PFSK-1 (cell line): ENCODE measurements at regions not wholly inside any gene's neighbourhood (a gene's known extent, or its start where the extent isn't known, plus 50 kb on each side); places are given as distances from the start of the nearest gene placed in this dataset.

Experiments
- SIN3A ChIP-seq: IDR thresholded peaks from 2 replicates; pipeline ENCODE4 v1.6.1; 2012; ENCODE audit warnings: mild to moderate bottlenecking, low read length, moderate library complexity, borderline replicate concordance; ENCODE audit not compliant: insufficient read depth
- TAF1 ChIP-seq: IDR thresholded peaks from 2 replicates; pipeline ENCODE4 v1.6.1; 2012; ENCODE audit warnings: low read length, control low read depth, borderline replicate concordance; ENCODE audit not compliant: insufficient read depth

DNA sequence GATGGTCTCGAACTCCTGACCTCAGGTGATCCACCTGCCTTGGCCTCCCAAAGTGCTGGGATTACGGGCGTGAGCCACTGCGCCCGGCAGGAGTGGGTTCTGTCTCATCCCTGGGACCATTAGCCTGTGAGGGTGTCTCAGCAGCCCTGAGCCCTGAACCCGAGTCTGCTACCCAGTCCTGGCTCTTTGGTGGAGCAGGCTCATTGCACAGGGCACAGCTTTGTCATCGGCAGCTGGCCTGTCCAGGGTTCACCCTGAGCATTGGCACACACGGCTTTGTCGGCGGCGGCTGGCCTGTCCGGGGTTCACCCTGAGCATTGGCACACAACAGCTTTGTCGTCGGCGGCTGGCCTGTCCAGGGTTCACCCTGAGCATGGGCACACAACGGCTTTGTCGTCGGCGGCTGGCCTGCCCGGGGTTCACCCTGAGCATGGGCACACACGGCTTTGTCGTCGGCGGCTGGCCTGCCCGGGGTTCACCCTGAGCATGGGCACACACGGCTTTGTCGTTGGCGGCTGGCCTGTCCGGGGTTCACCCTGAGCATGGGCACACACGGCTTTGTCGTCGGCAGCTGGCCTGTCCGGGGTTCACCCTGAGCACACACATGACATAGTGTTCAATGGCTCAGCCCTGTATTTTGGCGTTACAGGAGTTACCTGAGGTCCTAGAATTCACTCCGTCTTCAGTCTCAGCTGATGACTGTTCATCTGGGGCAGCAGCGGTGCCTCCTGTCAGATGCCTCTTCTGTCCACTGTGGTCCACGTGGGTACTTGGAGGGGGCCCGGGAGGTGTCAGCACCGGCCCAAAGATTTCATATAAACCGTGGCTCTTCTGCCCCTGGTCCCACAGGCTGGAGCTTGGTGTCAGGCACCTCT, 1082.5 kb downstream of the BRD1 start:
- no peak for TF ChIP-seq TAF1
- TF ChIP-seq SIN3A: no peak
